ENCODE measurements at regions not wholly inside any gene's neighbourhood (a gene's known extent, or its start where the extent isn't known, plus 50 kb on each side); places are given as distances from the start of the nearest gene placed in this dataset.

- H4K20me1 ChIP-seq (replicated peaks in 1 of 2; ENCODE audit: control insufficient read depth in 1 of 2, insufficient read depth in 2 of 2, low read length in 2 of 2): no peaks in the 10 kb centered on the region
- no peak overlapping the region for H3K14ac ChIP-seq (ENCODE audit: insufficient read length)
- FAIRE-seq: no peak
- no peak overlapping the region for H3K27ac ChIP-seq (ENCODE audit: low read depth, low read length)
- no peak overlapping the region for H3K9ac ChIP-seq (replicated peaks in 1 of 4; ENCODE audit: extremely low read depth in 1 of 4, low read depth in 3 of 4, low read length in 3 of 4)
- ChIA-PET CTCF (ENCODE audit: partially characterized antibody) (interaction anchor here (0.7 kb wide), 1 partner anchor 10 kb away, joined by 3 read pairs; no protein-coding TSS in a partner anchor), POLR2A (ENCODE audit: partially characterized antibody) (no interaction called here)
- no peak overlapping the region for H3K4me2 ChIP-seq (ENCODE audit: insufficient read depth in 1 of 2, low read depth in 2 of 2, low read length in 2 of 2)
- H2BK20ac ChIP-seq (ENCODE audit: low read length): no peak overlapping the region
- H2BK12ac ChIP-seq (ENCODE audit: low read depth, low read length): no peak overlapping the region
- H2BK120ac ChIP-seq (replicated peaks; ENCODE audit: low read depth, low read length): no peak overlapping the region
- no peak overlapping the region for H3K56ac ChIP-seq (replicated peaks; ENCODE audit: insufficient read length, low read depth, low read length)
- H2BK15ac ChIP-seq (ENCODE audit: low read length): no peak overlapping the region
- H3K4ac ChIP-seq (replicated peaks; ENCODE audit: insufficient read length, low read depth, low read length): no peak overlapping the region
- H2AFZ ChIP-seq (ENCODE audit: low read length): no peak overlapping the region
- H4K8ac ChIP-seq (ENCODE audit: extremely low read depth, insufficient read depth, low read length): no peak overlapping the region
- TF ChIP-seq MAFK (IDR thresholded peaks at IDR 0.05; ENCODE audit: low read depth, low read length): no peak
- TF ChIP-seq MAX (IDR thresholded peaks at IDR 0.05): no peak
- no peak for TF ChIP-seq TBP (IDR thresholded peaks at IDR 0.05; ENCODE audit: low read depth, low read length)
- no peak for TF ChIP-seq ZNF274 (IDR thresholded peaks at IDR 0.05; ENCODE audit: borderline replicate concordance, extremely low read depth, low read length)
- no peak for TF ChIP-seq SIN3A (conservative IDR thresholded peaks at IDR 0.05 in 1 of 2, IDR thresholded peaks at IDR 0.05 in 1 of 2; ENCODE audit: low read depth in 1 of 2, low read length in 2 of 2)
- no peak for TF ChIP-seq SAP30 (IDR thresholded peaks at IDR 0.05; ENCODE audit: insufficient read depth, insufficient replicate concordance, low read length)
- no peak for TF ChIP-seq CEBPB (IDR thresholded peaks at IDR 0.05; ENCODE audit: low read depth, low read length)
- no peak for TF ChIP-seq BRCA1 (IDR thresholded peaks at IDR 0.05; ENCODE audit: low read depth, low read length)
- no peak overlapping the region for H2BK5ac ChIP-seq (ENCODE audit: low read depth, low read length)
- no peak overlapping the region for H3K4me3 ChIP-seq (ENCODE audit: extremely low read depth in 1 of 4, insufficient read depth in 2 of 4, low read depth in 3 of 4, low read length in 4 of 4)
- H3K9me3 ChIP-seq (ENCODE audit: insufficient read depth in 2 of 2, low read depth in 1 of 2, low read length in 1 of 2): peaks cover 13 to 15% of the 10 kb centered on the region in 2 experiments
- 97% methylated on average over 2 of the region's 2 CpGs; no CpG with 5 or more reads in 1 of the 2 experiments for WGBS, 2 experiments (ENCODE audit: extremely low coverage in 1 of 2, insufficient coverage in 1 of 2, insufficient read length in 1 of 2, insufficient replicate concordance in 2 of 2, low coverage in 1 of 2, low lambda C conversion rate in 2 of 2, missing lambda C conversion rate in 1 of 2)
- no peaks in the 10 kb centered on the region for H3K23me2 ChIP-seq (ENCODE audit: low read depth, low read length)
- peaks cover 3% of the 10 kb centered on the region; the same call in 1 of the 2 replicates for H3K79me1 ChIP-seq (ENCODE audit: low read depth, low read length)
- no peaks in the 10 kb centered on the region; a peak in 1 of 4 replicates for H3K79me2 ChIP-seq (ENCODE audit: control insufficient read depth in 1 of 2, insufficient read depth in 2 of 2, low read length in 2 of 2)
- DNase-seq (ENCODE audit: low read depth in 1 of 2, low spot score in 2 of 2): no peak
- no peak overlapping the region for H4K5ac ChIP-seq (ENCODE audit: insufficient read length, low read depth, low read length)
- peaks cover 0 to 3% (median 0%) of the 10 kb centered on the region in 4 experiments; a peak in 2 of 7 replicates for H3K4me1 ChIP-seq (replicated peaks in 1 of 4; ENCODE audit: control insufficient read depth in 3 of 4, insufficient read depth in 4 of 4, low read length in 3 of 4)
- H4K91ac ChIP-seq (replicated peaks; ENCODE audit: insufficient read length, low read length): no peak overlapping the region
- no peak overlapping the region for H2AK5ac ChIP-seq (ENCODE audit: low read depth, low read length)
- peaks cover 0 to 1% (median 0%) of the 10 kb centered on the region in 4 experiments; a peak in 1 of 7 replicates for H3K27me3 ChIP-seq (replicated peaks in 1 of 4; ENCODE audit: control insufficient read depth in 3 of 4, extremely low read depth in 1 of 4, insufficient read depth in 3 of 4, low read length in 3 of 4)
- H3K23ac ChIP-seq (ENCODE audit: insufficient read length): no peak overlapping the region
- H3K18ac ChIP-seq (ENCODE audit: extremely low read depth, low read length): no peak overlapping the region
- H3K36me3 ChIP-seq (ENCODE audit: control insufficient read depth in 2 of 4, insufficient read depth in 4 of 4, low read length in 3 of 4): peaks cover 0 to 24% (median 11%) of the 10 kb centered on the region in 4 experiments; a peak in 3 of 8 replicates
Observed at GRCh38 chr2:167553635-167554034, 665.4 kb downstream of the XIRP2 start.
